Activated T-cell treated with anti-CD3 and anti-CD28 coated beads, Interleukin-2, amount 50 U/mL, for 72 hours (primary cell): ENCODE measurements at regions not wholly inside any gene's neighbourhood (a gene's known extent, or its start where the extent isn't known, plus 50 kb on each side); places are given as distances from the start of the nearest gene placed in this dataset.
"Not testable (repeated sequence)": the region's sequence is repeated elsewhere in the genome, so short reads cannot be mapped to it uniquely, and the experiment has no call there.

ENCODE experiments used
- ATAC-seq, 2 donors: fragments of 150-1000 bp; cut with Tn5 transposase; replicated peaks in 1 of 2; 2 replicates each; pipeline ENCODE4 v1.10.0; 2021; ENCODE audit warnings: moderate library complexity in 2 of 2, mild to moderate bottlenecking in 1 of 2
- DNase-seq, 2 donors: peaks; one replicate each; pipeline ENCODE4 v3.0.0; 2021 to 2022; ENCODE audit warnings: mixed read lengths in 1 of 2
- H3K27ac Mint-ChIP-seq: one replicate; pipeline ENCODE4 v1.8.0; 2022; ENCODE audit warnings: mild to moderate bottlenecking, moderate library complexity, mixed read lengths
- H3K27me3 Mint-ChIP-seq: one replicate; pipeline ENCODE4 v1.8.0; 2022; ENCODE audit warnings: low read depth, mixed read lengths
- H3K36me3 Mint-ChIP-seq, 2 donors: one replicate each; pipeline ENCODE4 v1.8.0; 2022; ENCODE audit warnings: mixed read lengths in 2 of 2, mild to moderate bottlenecking in 1 of 2; ENCODE audit not compliant: insufficient read depth in 2 of 2
- H3K4me1 Mint-ChIP-seq: one replicate; pipeline ENCODE4 v1.8.0; 2022; ENCODE audit warnings: low read depth, mixed read lengths
- H3K4me3 Mint-ChIP-seq, 2 donors: one replicate each; pipeline ENCODE4 v1.8.0; 2022; ENCODE audit warnings: mild to moderate bottlenecking in 2 of 2, mixed read lengths in 2 of 2, moderate library complexity in 2 of 2
- H3K9me3 Mint-ChIP-seq, 2 donors: one replicate each; pipeline ENCODE4 v1.8.0; 2022; ENCODE audit warnings: mixed read lengths in 2 of 2

DNA sequence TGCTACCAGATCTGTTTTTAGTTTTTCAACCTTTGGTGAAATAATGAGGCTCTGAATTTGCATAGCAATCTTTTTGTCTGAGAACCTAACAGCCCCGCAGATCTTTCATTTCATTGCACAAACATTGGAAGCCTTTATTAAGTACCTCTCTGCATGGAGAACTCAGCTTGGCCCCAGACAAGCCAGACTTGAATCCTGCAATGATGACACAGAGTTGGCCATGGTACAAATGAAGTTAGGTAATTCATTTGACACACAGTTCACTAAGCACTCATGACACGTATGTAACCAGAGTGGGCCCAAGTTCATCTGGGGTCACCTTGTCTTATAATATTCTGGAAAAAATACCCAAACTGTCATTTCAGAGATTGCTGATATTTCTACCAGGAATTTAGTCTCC, 439.1 kb upstream of the ID2 start:
- Mint-ChIP-seq H3K4me1 (peaks cover 26% of the 10 kb centered on the region), H3K27me3 (no peaks in the 10 kb centered on the region), H3K4me3 (no peak overlapping the region), H3K9me3 (peaks cover 10 to 22% of the 10 kb centered on the region in 2 donors), H3K27ac (no peak overlapping the region), H3K36me3 (peaks cover 12 to 32% of the 10 kb centered on the region in 2 donors)
- ATAC-seq, result no peak
- DNase-seq, result no peak

DNA sequence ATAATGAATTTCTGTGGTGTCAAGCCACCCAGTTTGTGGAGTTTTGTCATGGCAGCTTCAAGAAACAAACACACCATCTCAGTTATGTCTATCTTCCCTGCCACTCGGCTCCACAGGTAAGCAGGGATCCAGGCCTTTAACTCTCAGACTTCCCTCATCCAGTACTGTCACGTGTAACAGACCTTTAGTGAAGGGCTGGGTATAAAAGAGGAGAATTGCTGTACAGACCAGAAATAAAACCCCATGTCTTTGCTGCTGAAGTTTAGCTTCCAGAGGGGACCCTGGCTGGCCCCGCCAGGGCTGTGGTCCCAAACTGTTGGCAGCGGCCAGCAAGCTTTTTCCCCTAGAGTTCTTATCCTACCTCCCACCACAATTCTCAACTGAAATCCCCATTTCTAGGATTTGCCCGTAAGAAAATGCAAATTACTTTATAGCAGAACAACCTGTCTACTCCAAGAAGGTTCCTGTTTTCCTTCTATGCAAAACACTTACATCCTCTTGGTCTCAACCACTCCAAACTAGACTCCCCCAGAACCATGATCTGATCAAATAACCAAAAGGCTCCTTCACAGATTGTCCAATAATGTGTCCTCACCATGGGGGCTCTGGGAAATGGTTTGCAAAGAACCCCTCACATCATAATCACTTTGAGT, 438.0 kb upstream of the ID2 start:
- no peak for DNase-seq
- Mint-ChIP-seq H3K4me3 (no peak overlapping the region), H3K36me3 (peaks cover 15 to 32% of the 10 kb centered on the region in 2 donors), H3K27ac (no peak overlapping the region), H3K27me3 (no peaks in the 10 kb centered on the region), H3K4me1 (peaks cover 28% of the 10 kb centered on the region), H3K9me3 (peaks cover 10 to 22% of the 10 kb centered on the region in 2 donors)
- no peak for ATAC-seq

DNA sequence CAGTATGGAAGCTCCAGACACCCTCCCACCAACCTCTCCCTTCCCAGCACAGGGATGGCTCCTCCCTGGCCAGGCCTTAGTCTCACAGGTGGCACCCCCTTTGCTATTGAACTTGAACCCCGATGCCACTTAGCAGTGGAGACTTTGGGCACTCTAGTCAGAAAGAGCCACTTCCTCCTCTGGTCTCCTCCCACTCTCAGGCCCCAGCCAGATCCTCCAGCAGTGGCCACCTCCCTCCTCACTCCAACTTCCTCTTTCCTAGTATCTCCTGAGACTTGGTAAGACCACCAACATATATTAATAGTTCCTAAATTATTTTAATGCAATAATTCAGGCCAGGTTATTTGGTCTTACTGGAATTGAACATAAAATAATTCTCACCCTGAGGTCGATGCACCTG, 437.2 kb upstream of the ID2 start:
- Mint-ChIP-seq H3K9me3 (peaks cover 10 to 22% of the 10 kb centered on the region in 2 donors), H3K4me1 (peaks cover 20% of the 10 kb centered on the region), H3K4me3 (no peak overlapping the region), H3K27ac (no peak overlapping the region), H3K36me3 (peaks cover 15 to 32% of the 10 kb centered on the region in 2 donors), H3K27me3 (no peaks in the 10 kb centered on the region)
- no peak for DNase-seq
- no peak for ATAC-seq

DNA sequence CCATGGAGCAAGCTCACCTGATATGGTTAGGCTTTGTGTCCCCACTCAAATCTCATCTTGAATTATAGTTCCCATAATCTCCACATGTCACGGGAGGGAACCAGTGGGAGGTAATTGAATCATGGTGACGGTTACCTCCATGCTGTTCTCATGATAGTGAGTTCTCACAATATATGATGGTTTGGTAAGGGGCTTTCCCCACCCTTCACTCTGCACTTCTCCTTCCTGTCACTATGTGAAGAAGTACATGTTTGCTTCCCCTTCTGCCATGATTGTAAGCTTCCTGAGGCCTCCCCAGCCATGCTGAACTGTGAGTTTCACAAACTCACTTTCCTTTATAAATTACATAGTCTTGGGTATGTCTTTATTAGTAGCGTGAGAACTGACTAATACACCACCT, 435.7 kb upstream of the ID2 start:
- H3K4me3 Mint-ChIP-seq, result no peak overlapping the region
- ATAC-seq, result no peak
- DNase-seq, result no peak
- H3K27me3 Mint-ChIP-seq, result peaks cover 9% of the 10 kb centered on the region
- H3K9me3 Mint-ChIP-seq, result peaks cover 16 to 22% of the 10 kb centered on the region in 2 donors
- H3K36me3 Mint-ChIP-seq, result peaks cover 17 to 38% of the 10 kb centered on the region in 2 donors
- H3K4me1 Mint-ChIP-seq, result peaks cover 9% of the 10 kb centered on the region
- no peak overlapping the region for H3K27ac Mint-ChIP-seq

DNA sequence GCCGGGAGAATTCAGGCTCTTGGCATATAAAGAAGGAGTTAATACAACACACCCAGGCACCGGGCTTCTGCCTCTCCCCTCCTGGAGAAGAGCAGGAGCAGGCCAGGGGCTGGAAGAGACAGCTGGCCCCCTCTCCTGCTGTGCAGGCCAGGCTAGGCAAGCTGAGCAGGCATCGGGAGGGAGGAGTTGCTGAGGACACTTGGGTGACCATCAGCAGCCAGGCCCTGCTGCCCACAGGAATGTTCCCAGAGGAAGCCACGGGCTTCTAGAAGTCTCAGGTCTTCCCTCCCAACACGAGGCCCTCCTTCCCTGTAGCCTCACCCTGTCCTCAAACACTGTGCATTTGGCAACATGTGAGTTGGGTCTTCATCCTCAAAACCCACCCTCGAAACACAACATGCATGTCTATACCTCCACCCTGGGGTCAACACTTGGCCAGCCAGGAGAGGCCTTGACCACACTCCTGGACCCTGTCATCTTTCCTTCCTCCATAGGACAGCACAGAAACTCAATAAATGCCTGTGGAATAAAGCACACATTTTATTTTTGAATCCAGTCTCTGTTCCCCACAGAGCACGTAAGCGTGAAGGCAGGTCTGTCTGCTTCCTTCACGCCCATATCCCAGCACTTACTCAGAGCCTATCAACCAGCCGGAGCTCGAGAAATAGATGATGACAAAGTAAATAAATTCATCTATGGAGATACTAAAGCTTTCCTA, 433.8 kb upstream of the ID2 start:
- Mint-ChIP-seq H3K27me3 (peaks cover 9% of the 10 kb centered on the region), H3K4me3 (no peak overlapping the region), H3K9me3 (peaks cover 16 to 22% of the 10 kb centered on the region in 2 donors), H3K27ac (no peak overlapping the region), H3K4me1 (peaks cover 6% of the 10 kb centered on the region), H3K36me3 (peaks cover 17 to 37% of the 10 kb centered on the region in 2 donors)
- DNase-seq (no peak), ATAC-seq (no peak)

DNA sequence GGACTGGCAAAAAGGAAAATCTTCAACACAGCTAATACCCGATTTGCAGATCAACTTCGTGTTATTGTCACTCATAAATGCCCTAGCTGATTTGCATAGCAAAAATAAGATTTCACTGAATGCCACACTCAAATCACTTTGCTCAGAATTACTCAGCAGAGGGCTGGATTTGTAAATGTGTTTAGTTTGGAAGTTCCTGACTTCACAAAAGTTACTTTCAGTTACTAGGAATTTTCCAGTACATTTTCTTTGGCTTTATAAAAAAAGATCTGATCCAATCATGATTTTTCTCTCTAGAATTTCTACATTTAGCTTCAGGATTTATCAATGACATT, 433.3 kb upstream of the ID2 start:
- peaks cover 9% of the 10 kb centered on the region for H3K27me3 Mint-ChIP-seq
- DNase-seq (no peak), ATAC-seq (no peak)
- peaks cover 9% of the 10 kb centered on the region for H3K4me1 Mint-ChIP-seq
- H3K4me3 Mint-ChIP-seq, result no peak overlapping the region
- H3K9me3 Mint-ChIP-seq, result peaks cover 13 to 19% of the 10 kb centered on the region in 2 donors
- no peak overlapping the region for H3K27ac Mint-ChIP-seq
- peaks cover 13 to 32% of the 10 kb centered on the region in 2 donors for H3K36me3 Mint-ChIP-seq

DNA sequence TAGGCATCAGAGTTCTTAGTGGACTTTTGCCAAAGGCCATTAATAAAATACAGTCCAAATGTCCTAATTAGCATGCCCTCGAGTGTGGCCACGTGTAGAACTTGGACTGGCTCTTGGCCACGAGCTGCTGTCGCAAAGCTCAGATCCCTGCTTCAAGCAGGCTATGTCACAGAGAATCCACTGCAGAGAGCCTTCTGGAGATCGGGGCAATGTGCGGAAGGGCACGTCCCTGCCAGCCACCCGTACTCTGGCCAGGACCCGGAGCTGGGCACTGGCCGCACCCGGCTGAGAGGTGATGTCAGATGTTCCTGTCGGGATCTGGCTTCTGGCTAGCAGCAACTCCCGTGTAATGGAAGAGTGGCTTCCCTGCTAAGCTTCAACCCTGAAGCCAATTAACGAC, 432.7 kb upstream of the ID2 start:
- no peak overlapping the region for H3K4me3 Mint-ChIP-seq
- H3K4me1 Mint-ChIP-seq, result peaks cover 15% of the 10 kb centered on the region
- H3K27me3 Mint-ChIP-seq, result peaks cover 9% of the 10 kb centered on the region
- DNase-seq, result no peak
- H3K36me3 Mint-ChIP-seq, result peaks cover 10 to 26% of the 10 kb centered on the region in 2 donors
- H3K27ac Mint-ChIP-seq, result no peak overlapping the region
- peaks cover 13 to 18% of the 10 kb centered on the region in 2 donors for H3K9me3 Mint-ChIP-seq
- no peak for ATAC-seq

DNA sequence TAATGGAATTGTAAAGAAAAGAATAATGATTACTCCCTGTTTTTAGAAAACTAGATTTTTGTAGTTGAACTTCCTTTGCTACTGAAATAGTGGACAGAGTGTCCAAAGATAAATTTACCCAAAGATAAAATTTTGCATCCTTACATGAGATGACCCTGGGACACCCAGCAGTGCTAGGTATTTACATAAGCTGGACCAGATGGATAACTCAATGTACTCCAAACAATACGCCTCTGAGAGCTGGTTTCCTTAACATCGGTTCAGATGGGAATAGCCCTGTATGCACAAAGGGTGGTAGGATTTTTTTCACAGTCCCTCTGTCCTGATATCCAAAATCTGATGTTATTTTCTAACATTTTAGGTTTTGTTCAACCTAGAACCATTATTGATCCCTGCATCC, 432.1 kb upstream of the ID2 start:
- DNase-seq, result no peak
- Mint-ChIP-seq H3K9me3 (peaks cover 13 to 17% of the 10 kb centered on the region in 2 donors), H3K4me3 (no peak overlapping the region), H3K27ac (no peak overlapping the region), H3K27me3 (peaks cover 9% of the 10 kb centered on the region), H3K36me3 (peaks cover 10 to 20% of the 10 kb centered on the region in 2 donors), H3K4me1 (peaks cover 21% of the 10 kb centered on the region)
- no peak for ATAC-seq

DNA sequence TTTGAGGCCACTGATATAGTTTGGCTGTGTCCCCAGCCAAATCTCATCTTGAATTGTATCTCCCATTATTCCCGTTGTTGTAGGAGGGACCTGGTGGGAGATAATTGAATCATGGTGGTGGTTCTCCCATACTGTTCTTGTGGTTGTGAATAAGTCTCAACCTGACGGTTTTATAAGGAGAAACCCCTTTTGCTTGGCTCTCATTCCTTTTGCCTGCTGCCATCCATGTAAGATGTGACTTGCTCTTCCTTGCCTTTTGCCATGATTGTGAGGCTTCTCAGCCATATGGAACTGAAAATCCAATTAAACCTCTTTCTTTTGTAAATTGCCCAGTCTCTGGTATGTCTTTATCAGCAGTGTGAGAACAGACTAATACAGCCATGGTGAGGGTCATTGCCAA, 431.6 kb upstream of the ID2 start:
- not testable (repeated sequence) for H3K4me3 Mint-ChIP-seq, H3K27me3 Mint-ChIP-seq, DNase-seq, H3K27ac Mint-ChIP-seq, ATAC-seq
- Mint-ChIP-seq H3K9me3 (peaks cover 10 to 14% of the 10 kb centered on the region in 2 donors), H3K4me1 (peaks cover 21% of the 10 kb centered on the region), H3K36me3 (peaks cover 10 to 15% of the 10 kb centered on the region in 2 donors)

DNA sequence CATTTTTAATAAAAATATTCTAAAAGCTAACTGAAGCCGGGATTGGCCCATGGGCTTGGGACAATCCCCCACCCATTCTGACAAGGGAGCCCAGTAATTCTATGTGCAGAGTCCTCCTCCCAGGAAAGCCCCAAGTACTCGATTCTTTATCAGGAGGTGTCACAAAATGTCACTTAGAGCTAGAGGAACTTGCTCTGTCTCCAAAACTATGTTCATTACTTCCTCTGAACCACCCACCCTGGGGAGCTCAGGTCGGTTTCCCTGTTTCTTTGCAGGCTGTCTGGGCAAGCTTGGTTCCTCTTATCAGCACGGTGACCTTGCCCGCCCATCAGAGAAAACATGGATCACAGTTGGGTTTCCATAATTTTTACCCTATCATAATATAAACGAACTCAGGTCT, 430.6 kb upstream of the ID2 start:
- Mint-ChIP-seq H3K36me3 (peaks cover 8% of the 10 kb centered on the region in 2 donors), H3K9me3 (peaks cover 6 to 8% of the 10 kb centered on the region in 2 donors), H3K27me3 (peaks cover 9% of the 10 kb centered on the region), H3K4me1 (peaks cover 21% of the 10 kb centered on the region), H3K27ac (no peak overlapping the region), H3K4me3 (no peak overlapping the region)
- ATAC-seq (no peak), DNase-seq (no peak)

DNA sequence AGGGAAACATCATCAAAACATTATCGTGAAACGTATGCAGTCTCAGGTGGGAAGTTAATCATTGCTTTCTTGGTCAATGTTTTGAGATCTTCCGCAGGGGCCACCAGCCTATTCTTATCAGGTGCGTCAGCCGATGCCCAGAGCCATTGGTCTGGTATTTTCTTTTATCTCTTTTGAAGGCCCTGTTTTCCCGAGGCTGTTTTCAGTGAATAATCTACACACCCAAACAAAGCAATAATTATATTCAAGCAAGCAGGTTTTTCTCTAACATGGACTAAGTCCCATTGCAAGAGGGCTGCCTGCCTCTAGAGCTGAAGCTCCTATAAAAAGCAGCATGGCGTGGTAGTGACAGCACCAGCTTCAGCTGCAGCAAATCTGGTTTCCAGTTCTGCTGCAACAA, 430.0 kb upstream of the ID2 start:
- peaks cover 9% of the 10 kb centered on the region for H3K27me3 Mint-ChIP-seq
- no peak for DNase-seq
- no peak overlapping the region for H3K4me3 Mint-ChIP-seq
- peaks cover 21% of the 10 kb centered on the region for H3K4me1 Mint-ChIP-seq
- H3K27ac Mint-ChIP-seq, result no peak overlapping the region
- peaks cover 5 to 8% of the 10 kb centered on the region in 2 donors for H3K36me3 Mint-ChIP-seq
- no peak for ATAC-seq
- H3K9me3 Mint-ChIP-seq, result peaks cover 4 to 6% of the 10 kb centered on the region in 2 donors

DNA sequence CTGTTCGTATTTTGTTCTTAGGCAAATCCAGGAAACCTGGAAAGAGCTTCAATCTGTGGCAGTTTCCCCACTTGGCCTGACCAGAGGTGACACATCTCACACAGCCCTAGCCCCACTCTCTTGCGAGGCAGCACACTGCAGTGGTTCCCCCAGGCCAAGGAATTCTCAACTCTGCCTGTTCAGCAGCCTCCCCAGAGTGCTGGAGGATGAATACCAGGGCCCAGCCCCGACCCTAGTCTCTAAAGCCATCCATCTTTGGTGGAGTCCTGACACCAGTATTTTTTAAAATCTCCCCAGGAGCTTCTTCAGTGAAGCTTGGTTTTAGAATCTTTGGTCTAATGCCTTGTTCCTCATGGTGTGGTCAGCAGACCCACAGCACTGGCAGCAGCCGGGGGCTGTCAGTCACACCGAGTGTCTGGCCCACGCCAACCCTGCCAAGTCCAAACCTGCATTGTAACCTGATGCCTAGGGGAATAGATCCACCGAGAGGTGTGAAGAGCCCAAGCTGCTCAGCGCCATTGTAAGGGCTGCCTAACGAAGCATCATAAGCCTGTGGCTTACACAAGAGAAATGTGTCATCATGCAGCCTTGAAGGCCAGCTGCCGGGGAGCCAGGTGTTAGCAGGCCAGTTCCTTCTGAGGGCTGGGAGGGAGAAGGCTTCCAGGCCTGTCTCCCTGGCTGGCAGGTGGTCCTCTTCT, 428.7 kb upstream of the ID2 start:
- H3K4me1 Mint-ChIP-seq, result peaks cover 20% of the 10 kb centered on the region
- H3K36me3 Mint-ChIP-seq, result peaks cover 4 to 6% of the 10 kb centered on the region in 2 donors
- no peak for ATAC-seq
- no peak for DNase-seq
- no peak overlapping the region for H3K27ac Mint-ChIP-seq
- H3K27me3 Mint-ChIP-seq, result peaks cover 9% of the 10 kb centered on the region
- H3K4me3 Mint-ChIP-seq, result no peak overlapping the region
- peaks cover 0 to 6% of the 10 kb centered on the region in 2 donors for H3K9me3 Mint-ChIP-seq

DNA sequence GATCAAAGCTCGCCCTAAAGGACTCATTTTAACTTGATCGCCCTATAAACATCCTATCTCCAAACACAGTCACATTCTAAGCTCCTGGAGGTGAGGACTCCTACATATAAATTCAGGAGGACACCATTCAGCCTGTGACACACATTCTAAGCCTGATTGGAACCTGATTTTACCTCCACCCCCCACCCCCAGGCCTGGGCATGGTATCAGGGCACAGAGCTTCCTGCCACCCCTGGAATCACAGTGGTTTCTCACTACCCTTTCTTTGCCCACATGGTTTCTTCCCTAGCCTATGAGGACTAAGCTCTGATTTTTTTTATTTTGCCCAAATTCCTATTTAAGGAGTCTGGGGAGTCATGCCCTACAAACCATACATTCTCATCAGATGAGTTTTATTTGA, 428.1 kb upstream of the ID2 start:
- peaks cover 0 to 6% of the 10 kb centered on the region in 2 donors for H3K9me3 Mint-ChIP-seq
- ATAC-seq, result no peak
- peaks cover 9% of the 10 kb centered on the region for H3K27me3 Mint-ChIP-seq
- H3K4me3 Mint-ChIP-seq, result no peak overlapping the region
- H3K4me1 Mint-ChIP-seq, result peaks cover 15% of the 10 kb centered on the region
- no peak overlapping the region for H3K27ac Mint-ChIP-seq
- peaks cover 2 to 6% of the 10 kb centered on the region in 2 donors for H3K36me3 Mint-ChIP-seq
- DNase-seq, result no peak
